AG04450 (cell line): ENCODE measurements at regions not wholly inside any gene's neighbourhood (a gene's known extent, or its start where the extent isn't known, plus 50 kb on each side); places are given as distances from the start of the nearest gene placed in this dataset.

Source experiments
- CTCF ChIA-PET: fragments of 300-600, 350-600 bp; formaldehyde crosslinking; extraction: SDS; loops from one replicate; lab custom pipeline; 2022; ENCODE audit warnings: antibody characterized with exemption, inconsistent platforms; lab: Charles Lee
- POLR2A ChIA-PET: fragments of 350-600 bp; formaldehyde crosslinking; extraction: SDS; loops from one replicate; lab custom pipeline; 2021; ENCODE audit warnings: antibody characterized with exemption, inconsistent platforms; lab: Yijun Ruan, JAX
- DNase-seq: peaks from one replicate; pipeline ENCODE4 v3.0.0-alpha.2; 2011; ENCODE audit warnings: low read depth, low spot score
- H3K27ac ChIP-seq: one replicate; pipeline ENCODE4 v1.5.1; 2012; ENCODE audit warnings: low read depth, low read length, control low read depth
- H3K27me3 ChIP-seq: one replicate; pipeline ENCODE4 v1.6.0; 2012; ENCODE audit warnings: low read length; ENCODE audit not compliant: control insufficient read depth, insufficient read depth
- H3K4me3 ChIP-seq: 2 replicates; pipeline ENCODE4 v1.5.1; 2011; ENCODE audit warnings: mild to moderate bottlenecking, low read depth, low read length, control low read depth
- H3K9me3 ChIP-seq: 2 replicates; pipeline ENCODE4 v1.5.1; 2012; ENCODE audit warnings: low read length; ENCODE audit not compliant: control insufficient read depth, insufficient read depth
- TF ChIP-seq, protein P1 (sequence below): IDR thresholded peaks from 2 replicates; pipeline ENCODE4 v1.5.1; 2011; ENCODE audit warnings: low read depth, low read length, control low read depth, inconsistent platforms

DNA sequence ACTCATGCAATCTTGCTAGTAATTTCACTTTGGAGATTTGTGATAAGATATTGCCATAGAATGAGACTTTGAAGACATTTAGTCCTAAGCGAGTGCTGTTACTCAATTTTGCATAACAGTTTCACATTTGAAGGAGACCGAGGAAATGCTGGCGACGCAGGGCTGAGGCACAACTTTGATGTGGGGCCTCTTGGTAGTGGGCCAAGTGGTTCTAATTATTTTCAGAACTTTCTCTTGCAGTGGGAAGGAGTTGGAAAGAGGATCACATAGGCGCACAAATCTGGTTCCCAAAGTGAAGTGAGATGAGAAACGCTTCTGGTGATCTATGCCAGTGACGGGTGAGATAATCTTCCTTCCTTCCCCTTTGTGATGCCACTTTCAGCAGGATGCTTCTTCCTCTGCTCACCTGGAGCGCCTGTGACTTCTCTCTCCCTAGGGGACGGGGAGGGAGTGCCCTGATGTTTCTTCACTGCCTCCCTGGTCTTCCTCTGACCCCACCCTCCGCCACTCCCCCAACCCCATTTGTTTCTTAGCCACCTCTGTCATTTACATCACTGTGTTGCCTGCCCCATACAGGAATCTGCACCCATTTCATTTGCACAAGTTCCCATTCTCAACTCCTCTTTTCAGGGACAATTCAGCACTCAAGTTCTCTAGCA is 138.9 kb upstream of the MID1 start:
- ChIA-PET CTCF (no interaction called here), POLR2A (no interaction called here)
- Histone ChIP-seq H3K27ac (no peak overlapping the region), H3K4me3 (no peak overlapping the region), H3K9me3 (no peaks in the 10 kb centered on the region), H3K27me3 (no peaks in the 10 kb centered on the region)
- TF ChIP-seq, protein P1, sequence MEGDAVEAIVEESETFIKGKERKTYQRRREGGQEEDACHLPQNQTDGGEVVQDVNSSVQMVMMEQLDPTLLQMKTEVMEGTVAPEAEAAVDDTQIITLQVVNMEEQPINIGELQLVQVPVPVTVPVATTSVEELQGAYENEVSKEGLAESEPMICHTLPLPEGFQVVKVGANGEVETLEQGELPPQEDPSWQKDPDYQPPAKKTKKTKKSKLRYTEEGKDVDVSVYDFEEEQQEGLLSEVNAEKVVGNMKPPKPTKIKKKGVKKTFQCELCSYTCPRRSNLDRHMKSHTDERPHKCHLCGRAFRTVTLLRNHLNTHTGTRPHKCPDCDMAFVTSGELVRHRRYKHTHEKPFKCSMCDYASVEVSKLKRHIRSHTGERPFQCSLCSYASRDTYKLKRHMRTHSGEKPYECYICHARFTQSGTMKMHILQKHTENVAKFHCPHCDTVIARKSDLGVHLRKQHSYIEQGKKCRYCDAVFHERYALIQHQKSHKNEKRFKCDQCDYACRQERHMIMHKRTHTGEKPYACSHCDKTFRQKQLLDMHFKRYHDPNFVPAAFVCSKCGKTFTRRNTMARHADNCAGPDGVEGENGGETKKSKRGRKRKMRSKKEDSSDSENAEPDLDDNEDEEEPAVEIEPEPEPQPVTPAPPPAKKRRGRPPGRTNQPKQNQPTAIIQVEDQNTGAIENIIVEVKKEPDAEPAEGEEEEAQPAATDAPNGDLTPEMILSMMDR: no peak
- no peak for DNase-seq

DNA sequence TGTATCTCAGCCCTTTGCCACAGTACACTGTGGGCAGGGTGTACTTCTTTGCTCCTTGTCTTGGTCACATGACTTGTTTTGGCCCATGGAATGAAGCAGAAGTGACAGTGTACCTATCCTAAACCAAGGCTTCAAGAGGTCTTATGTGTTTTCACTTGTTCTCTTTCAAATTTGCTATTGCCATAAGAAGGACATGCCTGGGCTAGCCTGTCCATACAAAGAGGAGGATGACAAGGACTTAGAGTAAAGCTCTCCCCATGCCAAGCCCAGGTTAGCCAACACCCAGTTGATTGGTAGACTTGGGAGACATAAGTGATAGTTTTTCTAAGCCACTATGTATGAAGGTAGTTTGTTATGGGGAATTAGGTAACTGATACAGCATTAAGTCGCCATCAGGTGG is 141.1 kb upstream of the MID1 start:
- DNase-seq: no peak
- Histone ChIP-seq H3K9me3 (no peaks in the 10 kb centered on the region), H3K27me3 (no peaks in the 10 kb centered on the region), H3K4me3 (no peak overlapping the region), H3K27ac (no peak overlapping the region)
- POLR2A ChIA-PET: no interaction called here
- TF ChIP-seq, protein P1: no peak
- CTCF ChIA-PET: interaction anchor here (1.4 kb wide), 1 partner anchor 8 kb away, joined by 10 read pairs; no protein-coding TSS in a partner anchor

DNA sequence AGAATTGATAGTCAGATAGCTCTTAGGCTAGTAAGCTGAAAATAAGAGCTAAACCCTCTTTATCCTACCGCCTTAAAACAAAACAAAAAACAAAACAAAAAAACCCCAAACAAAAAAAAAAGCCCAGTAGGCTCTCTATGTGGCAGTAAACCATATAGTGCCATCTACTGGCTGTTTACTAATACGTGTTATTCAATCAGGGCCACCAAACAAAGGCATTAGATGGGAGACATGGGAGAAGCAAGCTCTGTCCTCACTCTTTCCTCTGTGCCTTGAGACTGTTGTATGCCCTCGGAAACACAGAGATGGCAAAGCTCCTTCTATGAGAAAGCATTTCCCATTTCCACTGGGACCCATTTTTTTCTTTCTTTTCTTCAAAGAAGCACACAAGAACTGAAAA is 148.8 kb upstream of the MID1 start:
- peak overlapping the region; percentile 41; the same call in 1 of the 2 replicates for H3K4me3 ChIP-seq
- H3K27me3 ChIP-seq: no peaks in the 10 kb centered on the region
- TF ChIP-seq, protein P1: peak; percentile 54
- CTCF ChIA-PET: interaction anchor here (0.6 to 1.9 kb wide), 32 partner anchors 9 to 579 kb away, joined by 3 to 19 read pairs (median 4); partner anchors contain the start of gene HCCS
- POLR2A ChIA-PET: no interaction called here
- DNase-seq: no peak
- no peaks in the 10 kb centered on the region for H3K9me3 ChIP-seq
- peak overlapping the region; percentile 52 for H3K27ac ChIP-seq

DNA sequence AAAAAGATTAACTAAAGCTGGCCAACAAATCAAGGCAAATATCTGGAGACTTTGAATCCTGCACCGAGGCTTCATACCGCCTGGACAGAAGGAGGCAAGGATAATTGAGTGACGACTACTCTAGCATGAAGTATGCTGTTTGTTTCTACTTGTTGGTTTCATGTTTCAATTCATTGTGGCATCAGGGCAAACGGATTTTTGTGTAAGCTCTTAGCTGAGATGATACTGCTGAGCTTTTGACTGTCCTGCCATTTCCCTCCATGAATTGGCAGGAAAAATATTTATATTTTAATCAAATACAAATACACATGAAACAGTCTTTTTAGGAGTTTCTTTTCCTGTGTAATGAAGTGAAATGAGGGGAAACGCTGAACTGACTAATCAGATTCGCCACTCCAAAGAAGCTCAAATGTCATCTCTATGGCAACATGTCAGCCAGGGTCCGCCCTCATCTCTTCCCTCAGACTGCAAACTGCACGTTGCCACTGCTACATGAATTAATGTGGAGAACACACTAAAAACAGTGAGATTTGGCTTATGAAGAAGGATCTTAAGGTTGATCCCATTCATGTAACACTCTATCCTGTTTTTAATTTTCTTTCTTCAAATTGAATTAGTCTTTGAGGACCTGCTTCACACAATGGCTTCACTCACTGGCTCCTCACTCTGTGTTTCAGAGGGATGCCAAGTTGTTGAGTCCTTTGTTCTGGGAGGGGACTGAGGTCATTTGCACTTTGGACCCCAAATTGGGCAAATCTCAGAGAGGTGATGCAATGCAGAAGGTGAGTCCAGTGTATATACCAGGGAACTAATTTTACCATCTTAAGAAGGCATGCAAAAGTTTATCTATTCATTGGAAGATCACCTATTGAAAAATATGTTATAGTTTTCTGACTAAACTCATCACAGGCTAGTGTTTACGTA is 149.6 kb upstream of the MID1 start:
- ChIA-PET CTCF (interaction anchor here (0.6 to 1.9 kb wide), 23 partner anchors 9 to 580 kb away, joined by 3 to 19 read pairs (median 4); partner anchors contain the start of gene HCCS), POLR2A (interaction anchor here (0.7 kb wide), 1 partner anchor 14 kb away, joined by 4 read pairs; no protein-coding TSS in a partner anchor)
- H3K27ac ChIP-seq: peak overlapping the region; percentile 21
- TF ChIP-seq, protein P1: no peak
- peak; percentile 4 for DNase-seq
- H3K27me3 ChIP-seq: no peaks in the 10 kb centered on the region
- peak overlapping the region; percentile 41 for H3K4me3 ChIP-seq
- H3K9me3 ChIP-seq: no peaks in the 10 kb centered on the region
